ENCODE measurements at regions not wholly inside any gene's neighbourhood (a gene's known extent, or its start where the extent isn't known, plus 50 kb on each side); places are given as distances from the start of the nearest gene placed in this dataset.

GRCh38 chr15:66927201-66928077 is 138.0 kb upstream of the SMAD3 start:
- H3K36me3 Mint-ChIP-seq (ENCODE audit: low read depth, unreplicated experiment): peaks cover 7% of the 10 kb centered on the region
- TF ChIP-seq CTCF (IDR thresholded peaks at IDR 0.05; ENCODE audit: unreplicated experiment): no peak
- no peaks in the 10 kb centered on the region for H3K9me3 Mint-ChIP-seq (ENCODE audit: unreplicated experiment)
- peaks cover 4% of the 10 kb centered on the region for H3K27me3 Mint-ChIP-seq (ENCODE audit: unreplicated experiment)
- no peak overlapping the region for H3K4me3 Mint-ChIP-seq (ENCODE audit: unreplicated experiment)
- peaks cover 24% of the 10 kb centered on the region for H3K4me1 Mint-ChIP-seq (ENCODE audit: unreplicated experiment)
- no peak overlapping the region for H3K27ac Mint-ChIP-seq (ENCODE audit: unreplicated experiment)
- no peak for DNase-seq (ENCODE audit: low spot score)

GRCh38 chr15:66928101-66928500 is 137.3 kb upstream of the SMAD3 start:
- Mint-ChIP-seq H3K4me1 (ENCODE audit: unreplicated experiment) (peaks cover 28% of the 10 kb centered on the region), H3K9me3 (ENCODE audit: unreplicated experiment) (no peaks in the 10 kb centered on the region), H3K4me3 (ENCODE audit: unreplicated experiment) (no peak overlapping the region), H3K36me3 (ENCODE audit: low read depth, unreplicated experiment) (peaks cover 10% of the 10 kb centered on the region), H3K27me3 (ENCODE audit: unreplicated experiment) (peaks cover 10% of the 10 kb centered on the region), H3K27ac (ENCODE audit: unreplicated experiment) (no peak overlapping the region)
- TF ChIP-seq CTCF (IDR thresholded peaks at IDR 0.05; ENCODE audit: unreplicated experiment): no peak
- DNase-seq (ENCODE audit: low spot score): no peak

GRCh38 chr15:66928784-66929183 is 136.6 kb upstream of the SMAD3 start:
- Mint-ChIP-seq H3K27me3 (ENCODE audit: unreplicated experiment) (peaks cover 11% of the 10 kb centered on the region), H3K27ac (ENCODE audit: unreplicated experiment) (no peak overlapping the region), H3K4me3 (ENCODE audit: unreplicated experiment) (no peak overlapping the region), H3K36me3 (ENCODE audit: low read depth, unreplicated experiment) (peaks cover 10% of the 10 kb centered on the region), H3K4me1 (ENCODE audit: unreplicated experiment) (peaks cover 30% of the 10 kb centered on the region), H3K9me3 (ENCODE audit: unreplicated experiment) (no peaks in the 10 kb centered on the region)
- DNase-seq (ENCODE audit: low spot score): no peak
- TF ChIP-seq CTCF (IDR thresholded peaks at IDR 0.05; ENCODE audit: unreplicated experiment): no peak

GRCh38 chr15:66929843-66930402 is 135.5 kb upstream of the SMAD3 start:
- Mint-ChIP-seq H3K4me3 (ENCODE audit: unreplicated experiment) (no peak overlapping the region), H3K27ac (ENCODE audit: unreplicated experiment) (no peak overlapping the region), H3K4me1 (ENCODE audit: unreplicated experiment) (peaks cover 30% of the 10 kb centered on the region), H3K27me3 (ENCODE audit: unreplicated experiment) (peaks cover 9% of the 10 kb centered on the region), H3K9me3 (ENCODE audit: unreplicated experiment) (no peaks in the 10 kb centered on the region), H3K36me3 (ENCODE audit: low read depth, unreplicated experiment) (peaks cover 10% of the 10 kb centered on the region)
- no peak for DNase-seq (ENCODE audit: low spot score)
- TF ChIP-seq CTCF (IDR thresholded peaks at IDR 0.05; ENCODE audit: unreplicated experiment): no peak

Data from endothelial cell (in vitro differentiated cells).